ENCODE measurements at regions not wholly inside any gene's neighbourhood (a gene's known extent, or its start where the extent isn't known, plus 50 kb on each side); places are given as distances from the start of the nearest gene placed in this dataset.

DNA sequence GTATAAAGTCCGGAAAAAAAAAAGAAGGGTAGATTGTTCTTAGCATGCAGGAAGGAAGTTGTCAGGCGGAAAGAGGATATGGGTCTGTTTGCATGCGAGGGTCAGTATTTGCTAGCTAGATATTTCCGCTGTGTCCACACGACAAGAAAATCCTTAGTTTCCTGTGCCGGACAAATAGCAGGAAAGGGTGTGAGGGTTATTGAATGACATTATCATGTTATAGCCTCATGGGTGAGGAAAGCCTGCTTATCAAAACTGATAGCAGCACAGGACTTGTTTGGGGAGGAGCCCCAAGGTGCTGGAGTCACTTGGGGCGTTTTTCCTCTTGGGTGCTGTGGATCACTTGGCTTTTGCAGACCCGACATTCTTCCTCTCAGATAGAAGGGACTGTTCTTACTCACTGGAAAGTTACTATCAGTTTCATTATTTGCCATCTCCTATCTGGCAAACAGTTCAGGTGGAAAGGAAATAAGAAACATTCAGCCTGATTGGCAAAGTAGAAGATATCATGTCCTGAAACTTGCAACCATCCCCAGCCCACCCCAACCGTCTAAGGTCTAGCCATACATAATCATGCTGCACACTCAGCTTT, 127.2 kb upstream of the DPH6 start:
- Histone ChIP-seq H3K36me3 (ENCODE audit: control insufficient read depth in 2 of 2, insufficient read depth in 2 of 2, low read length in 2 of 2) (no peaks in the 10 kb centered on the region), H3K4me3 (ENCODE audit: low read length in 2 of 2) (peak overlapping the region; percentile 17 to 66), H3K27ac (ENCODE audit: low read depth in 2 of 2, low read length in 2 of 2) (no peak overlapping the region), H3K27me3 (ENCODE audit: control insufficient read depth in 2 of 2, insufficient read depth in 2 of 2, low read length in 2 of 2) (no peaks in the 10 kb centered on the region), H3K9ac (ENCODE audit: low read depth in 1 of 2, low read length in 2 of 2) (no peak overlapping the region), H3K4me1 (ENCODE audit: control insufficient read depth in 2 of 2, insufficient read depth in 2 of 2, low read length in 2 of 2) (peaks cover 0 to 3% of the 10 kb centered on the region in 2 donors), H3K9me3 (ENCODE audit: control insufficient read depth in 2 of 2, low read length in 2 of 2) (no peaks in the 10 kb centered on the region)

DNA sequence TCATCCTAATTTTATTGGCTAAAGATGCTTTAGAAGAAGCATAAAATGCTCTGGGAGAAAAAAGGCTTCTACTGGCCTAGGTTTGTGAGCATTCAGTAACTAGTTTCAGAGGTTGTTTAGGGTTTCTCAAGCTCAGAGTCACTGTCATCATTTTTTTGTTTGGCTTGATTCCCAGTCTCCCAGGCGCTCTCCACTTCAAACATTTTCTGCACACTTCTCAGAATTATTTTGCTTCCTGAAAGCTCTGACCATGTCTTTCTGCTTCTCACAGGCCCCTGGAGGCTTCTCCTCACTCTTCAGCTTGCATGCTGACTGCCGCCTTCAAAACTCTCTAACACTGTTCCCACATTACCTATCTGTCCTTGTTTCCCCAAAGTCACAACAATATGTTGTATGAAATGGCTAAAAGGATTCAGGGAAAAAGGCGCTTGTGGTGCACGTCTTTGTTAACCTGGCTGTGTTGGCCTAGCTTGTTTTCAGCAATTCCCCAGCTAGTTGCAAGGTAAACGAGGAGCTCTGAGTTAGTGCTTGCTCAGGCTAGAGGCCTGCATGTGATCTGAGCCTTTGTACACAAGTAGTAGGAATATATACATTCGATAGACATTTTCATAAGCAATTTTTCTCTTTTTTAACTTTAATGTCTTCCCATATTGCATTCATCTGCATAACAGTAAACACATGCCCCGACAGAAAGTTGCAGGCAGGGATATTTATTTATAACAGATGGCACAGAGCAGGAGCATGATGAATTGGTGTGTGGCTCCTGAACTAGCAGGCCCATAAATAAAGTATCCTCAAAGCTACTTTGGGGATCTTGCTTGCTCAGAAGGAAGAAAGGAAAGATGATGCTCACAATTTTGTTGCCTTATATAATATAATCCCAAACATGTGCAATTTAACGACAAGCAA, 129.2 kb upstream of the DPH6 start:
- Histone ChIP-seq H3K36me3 (ENCODE audit: control insufficient read depth in 2 of 2, insufficient read depth in 2 of 2, low read length in 2 of 2) (no peaks in the 10 kb centered on the region), H3K9ac (ENCODE audit: low read depth in 1 of 2, low read length in 2 of 2) (no peak overlapping the region), H3K9me3 (ENCODE audit: control insufficient read depth in 2 of 2, low read length in 2 of 2) (no peaks in the 10 kb centered on the region), H3K27ac (ENCODE audit: low read depth in 2 of 2, low read length in 2 of 2) (no peak overlapping the region), H3K4me3 (ENCODE audit: low read length in 2 of 2) (no peak overlapping the region), H3K4me1 (ENCODE audit: control insufficient read depth in 2 of 2, insufficient read depth in 2 of 2, low read length in 2 of 2) (peaks cover 0 to 3% of the 10 kb centered on the region in 2 donors), H3K27me3 (ENCODE audit: control insufficient read depth in 2 of 2, insufficient read depth in 2 of 2, low read length in 2 of 2) (no peaks in the 10 kb centered on the region)

GRCh38 chr15:35678774-35679173, 132.8 kb upstream of the DPH6 start:
- Histone ChIP-seq H3K27ac (ENCODE audit: low read depth in 2 of 2, low read length in 2 of 2) (no peak overlapping the region), H3K36me3 (ENCODE audit: control insufficient read depth in 2 of 2, insufficient read depth in 2 of 2, low read length in 2 of 2) (no peaks in the 10 kb centered on the region), H3K9ac (ENCODE audit: low read depth in 1 of 2, low read length in 2 of 2) (no peak overlapping the region), H3K9me3 (ENCODE audit: control insufficient read depth in 2 of 2, low read length in 2 of 2) (no peaks in the 10 kb centered on the region), H3K27me3 (ENCODE audit: control insufficient read depth in 2 of 2, insufficient read depth in 2 of 2, low read length in 2 of 2) (no peaks in the 10 kb centered on the region), H3K4me1 (ENCODE audit: control insufficient read depth in 2 of 2, insufficient read depth in 2 of 2, low read length in 2 of 2) (no peaks in the 10 kb centered on the region), H3K4me3 (ENCODE audit: low read length in 2 of 2) (no peak overlapping the region)

GRCh38 chr15:35679186-35679585, 133.2 kb upstream of the DPH6 start:
- Histone ChIP-seq H3K36me3 (ENCODE audit: control insufficient read depth in 2 of 2, insufficient read depth in 2 of 2, low read length in 2 of 2) (no peaks in the 10 kb centered on the region), H3K9ac (ENCODE audit: low read depth in 1 of 2, low read length in 2 of 2) (no peak overlapping the region), H3K9me3 (ENCODE audit: control insufficient read depth in 2 of 2, low read length in 2 of 2) (no peaks in the 10 kb centered on the region), H3K4me1 (ENCODE audit: control insufficient read depth in 2 of 2, insufficient read depth in 2 of 2, low read length in 2 of 2) (no peaks in the 10 kb centered on the region), H3K4me3 (ENCODE audit: low read length in 2 of 2) (no peak overlapping the region), H3K27ac (ENCODE audit: low read depth in 2 of 2, low read length in 2 of 2) (no peak overlapping the region), H3K27me3 (ENCODE audit: control insufficient read depth in 2 of 2, insufficient read depth in 2 of 2, low read length in 2 of 2) (no peaks in the 10 kb centered on the region)

DNA sequence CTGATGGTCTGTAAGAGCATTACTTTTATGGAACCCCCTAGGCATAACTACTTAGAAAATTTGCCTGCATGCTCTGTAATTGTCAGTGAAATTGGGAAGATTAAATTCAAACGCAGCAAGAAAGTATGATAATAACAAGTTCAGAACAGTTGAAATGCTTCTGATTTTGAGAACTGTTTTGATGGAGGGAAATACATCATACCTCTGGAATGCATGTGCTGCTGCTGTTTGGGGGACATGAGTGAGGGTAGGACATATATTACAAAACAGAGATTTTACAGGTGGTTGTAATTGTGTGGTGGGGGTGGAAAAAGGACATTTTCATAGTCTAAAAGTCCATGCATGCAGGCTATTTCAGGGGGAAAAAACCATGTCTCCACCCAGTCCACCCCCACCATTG, 135.0 kb upstream of the DPH6 start:
- Histone ChIP-seq H3K4me3 (ENCODE audit: low read length in 2 of 2) (no peak overlapping the region), H3K9ac (ENCODE audit: low read depth in 1 of 2, low read length in 2 of 2) (no peak overlapping the region), H3K27me3 (ENCODE audit: control insufficient read depth in 2 of 2, insufficient read depth in 2 of 2, low read length in 2 of 2) (no peaks in the 10 kb centered on the region), H3K27ac (ENCODE audit: low read depth in 2 of 2, low read length in 2 of 2) (no peak overlapping the region), H3K4me1 (ENCODE audit: control insufficient read depth in 2 of 2, insufficient read depth in 2 of 2, low read length in 2 of 2) (no peaks in the 10 kb centered on the region), H3K36me3 (ENCODE audit: control insufficient read depth in 2 of 2, insufficient read depth in 2 of 2, low read length in 2 of 2) (no peaks in the 10 kb centered on the region), H3K9me3 (ENCODE audit: control insufficient read depth in 2 of 2, low read length in 2 of 2) (no peaks in the 10 kb centered on the region)

GRCh38 chr15:35686347-35686746, 140.4 kb upstream of the DPH6 start:
- H3K4me3 ChIP-seq (ENCODE audit: low read length in 2 of 2) = no peak overlapping the region
- no peak overlapping the region for H3K27ac ChIP-seq (ENCODE audit: low read depth in 2 of 2, low read length in 2 of 2)
- no peak overlapping the region for H3K9ac ChIP-seq (ENCODE audit: low read depth in 1 of 2, low read length in 2 of 2)
- H3K4me1 ChIP-seq (ENCODE audit: control insufficient read depth in 2 of 2, insufficient read depth in 2 of 2, low read length in 2 of 2) = no peaks in the 10 kb centered on the region
- H3K9me3 ChIP-seq (ENCODE audit: control insufficient read depth in 2 of 2, low read length in 2 of 2) = no peaks in the 10 kb centered on the region
- H3K27me3 ChIP-seq (ENCODE audit: control insufficient read depth in 2 of 2, insufficient read depth in 2 of 2, low read length in 2 of 2) = no peaks in the 10 kb centered on the region
- H3K36me3 ChIP-seq (ENCODE audit: control insufficient read depth in 2 of 2, insufficient read depth in 2 of 2, low read length in 2 of 2) = no peaks in the 10 kb centered on the region

DNA sequence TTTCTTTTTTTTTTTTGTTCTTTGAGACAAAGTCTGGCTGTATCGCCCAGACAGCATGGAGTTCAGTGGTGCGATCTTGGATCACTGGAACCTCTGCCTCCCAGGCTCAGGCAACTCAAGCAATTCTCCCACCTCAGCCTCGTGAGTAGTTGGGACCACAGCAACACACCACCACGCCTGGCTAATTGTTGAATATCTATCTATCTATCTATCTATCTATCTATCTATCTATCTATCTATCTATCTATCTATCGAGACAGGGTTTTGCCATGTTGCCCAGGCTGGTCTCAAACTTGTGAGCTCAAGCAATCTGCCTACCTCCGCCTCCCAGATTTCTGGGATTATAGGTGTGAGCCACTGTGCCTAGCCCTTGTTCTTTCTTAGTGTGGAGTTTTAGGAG, 143.3 kb upstream of the DPH6 start:
- H3K27ac ChIP-seq (ENCODE audit: low read depth in 2 of 2, low read length in 2 of 2) = no peak overlapping the region

GRCh38 chr15:35690089-35690488, 144.1 kb upstream of the DPH6 start:
- no peak overlapping the region for H3K4me3 ChIP-seq (ENCODE audit: low read length in 2 of 2)
- H3K27me3 ChIP-seq (ENCODE audit: control insufficient read depth in 2 of 2, insufficient read depth in 2 of 2, low read length in 2 of 2) = no peaks in the 10 kb centered on the region
- no peaks in the 10 kb centered on the region for H3K4me1 ChIP-seq (ENCODE audit: control insufficient read depth in 2 of 2, insufficient read depth in 2 of 2, low read length in 2 of 2)
- no peaks in the 10 kb centered on the region for H3K9me3 ChIP-seq (ENCODE audit: control insufficient read depth in 2 of 2, low read length in 2 of 2)
- no peak overlapping the region for H3K9ac ChIP-seq (ENCODE audit: low read depth in 1 of 2, low read length in 2 of 2)
- H3K27ac ChIP-seq (ENCODE audit: low read depth in 2 of 2, low read length in 2 of 2) = no peak overlapping the region
- no peaks in the 10 kb centered on the region for H3K36me3 ChIP-seq (ENCODE audit: control insufficient read depth in 2 of 2, insufficient read depth in 2 of 2, low read length in 2 of 2)

More for the DNA sequence above, 143.3 kb upstream of the DPH6 start:
- no peaks in the 10 kb centered on the region for H3K27me3 ChIP-seq (ENCODE audit: control insufficient read depth in 2 of 2, insufficient read depth in 2 of 2, low read length in 2 of 2)
- no peaks in the 10 kb centered on the region for H3K4me1 ChIP-seq (ENCODE audit: control insufficient read depth in 2 of 2, insufficient read depth in 2 of 2, low read length in 2 of 2)
- H3K36me3 ChIP-seq (ENCODE audit: control insufficient read depth in 2 of 2, insufficient read depth in 2 of 2, low read length in 2 of 2) = no peaks in the 10 kb centered on the region
- H3K9me3 ChIP-seq (ENCODE audit: control insufficient read depth in 2 of 2, low read length in 2 of 2) = no peaks in the 10 kb centered on the region
- H3K4me3 ChIP-seq (ENCODE audit: low read length in 2 of 2) = no peak overlapping the region
- no peak overlapping the region for H3K9ac ChIP-seq (ENCODE audit: low read depth in 1 of 2, low read length in 2 of 2)

GRCh38 chr15:35690698-35691116, 144.7 kb upstream of the DPH6 start:
- Histone ChIP-seq H3K27me3 (ENCODE audit: control insufficient read depth in 2 of 2, insufficient read depth in 2 of 2, low read length in 2 of 2) (no peaks in the 10 kb centered on the region), H3K4me1 (ENCODE audit: control insufficient read depth in 2 of 2, insufficient read depth in 2 of 2, low read length in 2 of 2) (no peaks in the 10 kb centered on the region), H3K4me3 (ENCODE audit: low read length in 2 of 2) (no peak overlapping the region), H3K9ac (ENCODE audit: low read depth in 1 of 2, low read length in 2 of 2) (no peak overlapping the region), H3K27ac (ENCODE audit: low read depth in 2 of 2, low read length in 2 of 2) (no peak overlapping the region), H3K36me3 (ENCODE audit: control insufficient read depth in 2 of 2, insufficient read depth in 2 of 2, low read length in 2 of 2) (no peaks in the 10 kb centered on the region), H3K9me3 (ENCODE audit: control insufficient read depth in 2 of 2, low read length in 2 of 2) (no peaks in the 10 kb centered on the region)

DNA sequence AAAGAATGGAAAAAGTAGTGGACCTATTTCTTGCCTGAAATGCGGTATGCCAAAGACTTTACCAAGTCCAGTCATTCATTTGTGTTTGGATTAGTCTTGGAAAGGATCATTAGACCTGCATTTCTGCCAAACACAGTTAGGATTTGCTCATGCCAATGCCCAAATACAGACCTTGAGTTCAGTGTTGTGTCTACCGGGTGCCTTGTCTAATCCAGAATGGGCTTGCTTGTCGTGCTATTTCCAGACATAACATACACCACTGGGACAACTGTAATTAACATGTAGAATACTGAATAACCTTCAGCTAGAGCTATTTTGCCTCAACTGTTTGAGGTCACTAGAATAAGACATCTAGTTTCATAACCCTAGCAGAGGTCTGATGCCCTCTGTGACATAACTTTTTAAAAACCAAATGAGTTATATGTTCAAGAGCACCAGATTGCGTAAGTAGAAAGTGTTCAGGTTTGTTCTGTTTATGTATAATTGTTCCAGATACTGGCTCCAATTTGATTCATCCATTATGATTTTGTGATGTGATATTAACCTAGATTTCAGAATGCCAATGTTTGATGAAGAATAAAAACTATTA, 145.3 kb upstream of the DPH6 start:
- H3K9ac ChIP-seq (ENCODE audit: low read depth in 1 of 2, low read length in 2 of 2) = no peak overlapping the region
- no peak overlapping the region for H3K27ac ChIP-seq (ENCODE audit: low read depth in 2 of 2, low read length in 2 of 2)
- no peaks in the 10 kb centered on the region for H3K4me1 ChIP-seq (ENCODE audit: control insufficient read depth in 2 of 2, insufficient read depth in 2 of 2, low read length in 2 of 2)
- no peak overlapping the region for H3K4me3 ChIP-seq (ENCODE audit: low read length in 2 of 2)
- H3K36me3 ChIP-seq (ENCODE audit: control insufficient read depth in 2 of 2, insufficient read depth in 2 of 2, low read length in 2 of 2) = no peaks in the 10 kb centered on the region
- no peaks in the 10 kb centered on the region for H3K9me3 ChIP-seq (ENCODE audit: control insufficient read depth in 2 of 2, low read length in 2 of 2)
- no peaks in the 10 kb centered on the region for H3K27me3 ChIP-seq (ENCODE audit: control insufficient read depth in 2 of 2, insufficient read depth in 2 of 2, low read length in 2 of 2)
